ENCODE measurements at regions not wholly inside any gene's neighbourhood (a gene's known extent, or its start where the extent isn't known, plus 50 kb on each side); places are given as distances from the start of the nearest gene placed in this dataset.

DNA sequence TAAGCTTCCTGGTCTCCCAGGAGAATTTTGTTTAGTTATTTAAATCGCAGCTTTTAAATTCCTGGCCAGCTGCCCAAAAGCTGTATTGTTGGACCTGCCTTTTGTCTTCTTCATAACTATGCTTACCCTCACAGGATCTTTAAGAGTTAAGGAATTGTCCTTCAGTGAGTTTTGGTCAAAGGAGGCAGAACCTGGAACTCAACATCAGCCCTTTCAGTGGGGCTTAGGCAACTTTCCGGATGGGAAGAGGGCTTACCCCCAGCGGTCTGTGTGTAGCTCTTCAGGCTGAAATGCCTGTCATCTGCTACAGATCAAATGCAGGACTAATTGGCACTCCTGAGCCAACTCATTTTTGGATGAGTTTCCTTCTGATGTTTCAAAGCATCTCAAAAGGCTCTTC is 402.6 kb downstream of the SIPA1L2 start:
- no peak for TF ChIP-seq POLR2AphosphoS5 (IDR thresholded peaks at IDR 0.05; ENCODE audit: low read depth)
- TF ChIP-seq, protein P1, sequence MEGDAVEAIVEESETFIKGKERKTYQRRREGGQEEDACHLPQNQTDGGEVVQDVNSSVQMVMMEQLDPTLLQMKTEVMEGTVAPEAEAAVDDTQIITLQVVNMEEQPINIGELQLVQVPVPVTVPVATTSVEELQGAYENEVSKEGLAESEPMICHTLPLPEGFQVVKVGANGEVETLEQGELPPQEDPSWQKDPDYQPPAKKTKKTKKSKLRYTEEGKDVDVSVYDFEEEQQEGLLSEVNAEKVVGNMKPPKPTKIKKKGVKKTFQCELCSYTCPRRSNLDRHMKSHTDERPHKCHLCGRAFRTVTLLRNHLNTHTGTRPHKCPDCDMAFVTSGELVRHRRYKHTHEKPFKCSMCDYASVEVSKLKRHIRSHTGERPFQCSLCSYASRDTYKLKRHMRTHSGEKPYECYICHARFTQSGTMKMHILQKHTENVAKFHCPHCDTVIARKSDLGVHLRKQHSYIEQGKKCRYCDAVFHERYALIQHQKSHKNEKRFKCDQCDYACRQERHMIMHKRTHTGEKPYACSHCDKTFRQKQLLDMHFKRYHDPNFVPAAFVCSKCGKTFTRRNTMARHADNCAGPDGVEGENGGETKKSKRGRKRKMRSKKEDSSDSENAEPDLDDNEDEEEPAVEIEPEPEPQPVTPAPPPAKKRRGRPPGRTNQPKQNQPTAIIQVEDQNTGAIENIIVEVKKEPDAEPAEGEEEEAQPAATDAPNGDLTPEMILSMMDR (IDR thresholded peaks at IDR 0.05; ENCODE audit: insufficient read depth, low read length): no peak
- TF ChIP-seq, protein P2, sequence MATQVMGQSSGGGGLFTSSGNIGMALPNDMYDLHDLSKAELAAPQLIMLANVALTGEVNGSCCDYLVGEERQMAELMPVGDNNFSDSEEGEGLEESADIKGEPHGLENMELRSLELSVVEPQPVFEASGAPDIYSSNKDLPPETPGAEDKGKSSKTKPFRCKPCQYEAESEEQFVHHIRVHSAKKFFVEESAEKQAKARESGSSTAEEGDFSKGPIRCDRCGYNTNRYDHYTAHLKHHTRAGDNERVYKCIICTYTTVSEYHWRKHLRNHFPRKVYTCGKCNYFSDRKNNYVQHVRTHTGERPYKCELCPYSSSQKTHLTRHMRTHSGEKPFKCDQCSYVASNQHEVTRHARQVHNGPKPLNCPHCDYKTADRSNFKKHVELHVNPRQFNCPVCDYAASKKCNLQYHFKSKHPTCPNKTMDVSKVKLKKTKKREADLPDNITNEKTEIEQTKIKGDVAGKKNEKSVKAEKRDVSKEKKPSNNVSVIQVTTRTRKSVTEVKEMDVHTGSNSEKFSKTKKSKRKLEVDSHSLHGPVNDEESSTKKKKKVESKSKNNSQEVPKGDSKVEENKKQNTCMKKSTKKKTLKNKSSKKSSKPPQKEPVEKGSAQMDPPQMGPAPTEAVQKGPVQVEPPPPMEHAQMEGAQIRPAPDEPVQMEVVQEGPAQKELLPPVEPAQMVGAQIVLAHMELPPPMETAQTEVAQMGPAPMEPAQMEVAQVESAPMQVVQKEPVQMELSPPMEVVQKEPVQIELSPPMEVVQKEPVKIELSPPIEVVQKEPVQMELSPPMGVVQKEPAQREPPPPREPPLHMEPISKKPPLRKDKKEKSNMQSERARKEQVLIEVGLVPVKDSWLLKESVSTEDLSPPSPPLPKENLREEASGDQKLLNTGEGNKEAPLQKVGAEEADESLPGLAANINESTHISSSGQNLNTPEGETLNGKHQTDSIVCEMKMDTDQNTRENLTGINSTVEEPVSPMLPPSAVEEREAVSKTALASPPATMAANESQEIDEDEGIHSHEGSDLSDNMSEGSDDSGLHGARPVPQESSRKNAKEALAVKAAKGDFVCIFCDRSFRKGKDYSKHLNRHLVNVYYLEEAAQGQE (IDR thresholded peaks at IDR 0.05; ENCODE audit: insufficient replicate concordance, low read depth): no peak
- TF ChIP-seq GABPA (IDR thresholded peaks at IDR 0.05; ENCODE audit: low read depth): no peak
- TF ChIP-seq SPI1 (IDR thresholded peaks at IDR 0.05; ENCODE audit: borderline replicate concordance, low read depth): no peak
